ENCODE measurements at regions not wholly inside any gene's neighbourhood (a gene's known extent, or its start where the extent isn't known, plus 50 kb on each side); places are given as distances from the start of the nearest gene placed in this dataset.

- DNase-seq (ENCODE audit: low spot score), result no peak
Measured at GRCh38 chr1:14531519-14531918, 67.0 kb upstream of the KAZN start.

- DNase-seq (ENCODE audit: low spot score), result no peak
Measured at GRCh38 chr1:14535619-14536355, 62.7 kb upstream of the KAZN start.

DNA sequence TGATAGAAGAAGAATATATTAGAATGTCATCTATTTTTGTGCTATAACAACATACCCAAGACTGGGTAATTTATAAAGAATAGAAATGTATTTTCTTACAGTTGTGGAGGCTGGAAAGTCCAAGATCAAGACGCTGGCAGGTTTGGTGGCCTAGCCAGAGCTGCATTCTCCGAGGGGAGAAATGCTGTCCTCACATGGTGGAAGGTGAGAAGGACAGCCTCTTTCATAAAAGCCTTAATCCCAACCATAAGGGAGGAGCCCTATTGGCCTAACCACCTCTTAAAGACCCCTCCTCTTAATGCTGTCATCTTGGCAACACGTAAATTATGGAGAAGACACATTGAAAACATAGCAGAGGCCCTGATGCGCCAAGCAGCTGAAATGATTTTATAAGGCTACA is 60.1 kb upstream of the KAZN start:
- DNase-seq (ENCODE audit: low spot score), result no peak

DNA sequence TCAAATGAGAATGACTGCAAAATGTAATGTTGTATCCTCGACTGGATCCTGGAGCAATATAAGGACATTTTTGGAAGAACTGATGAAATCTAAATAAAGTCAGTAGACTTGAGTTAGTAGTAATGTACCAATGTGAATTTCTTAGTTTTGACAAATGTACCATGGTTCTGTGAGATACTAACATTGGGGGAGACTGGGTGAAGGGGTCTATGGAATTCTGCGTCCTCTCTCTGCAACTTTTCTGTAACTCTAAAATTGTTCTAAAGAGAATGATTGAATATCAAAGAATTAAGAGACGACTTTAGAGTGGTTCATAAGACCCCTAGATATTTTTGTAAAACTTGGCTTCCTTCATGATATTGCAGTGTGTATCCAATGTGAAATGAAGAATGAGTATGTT is 59.2 kb upstream of the KAZN start:
- no peak for DNase-seq (ENCODE audit: low spot score)

DNA sequence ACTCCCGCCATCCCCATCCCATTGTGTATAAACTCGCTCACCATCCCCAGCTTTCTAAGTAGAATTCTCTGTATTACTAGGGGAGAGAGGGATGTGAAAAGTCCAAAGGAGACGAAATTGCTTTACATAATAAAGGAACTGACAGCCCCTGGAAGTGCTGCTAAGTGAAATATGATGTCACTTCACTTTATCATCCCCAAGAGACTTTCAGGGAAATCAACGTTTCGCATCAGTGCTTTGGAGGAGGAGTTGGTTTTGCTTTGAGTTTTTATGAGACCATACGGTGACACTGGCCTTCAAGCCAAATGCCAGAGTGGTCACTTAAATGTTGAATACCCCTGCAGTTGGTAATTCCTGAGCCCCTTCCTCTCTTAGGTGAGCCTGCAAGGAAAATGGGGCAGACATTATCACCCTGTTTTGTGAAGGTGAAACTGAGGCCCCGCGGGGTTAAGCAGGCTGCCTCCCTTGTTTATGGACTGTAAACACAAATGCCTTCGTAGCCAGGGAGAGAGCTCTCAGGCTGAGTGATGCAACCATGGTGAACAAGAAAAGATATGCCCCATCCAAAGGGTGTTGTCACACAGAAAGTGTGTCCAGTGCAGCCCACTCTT is 58.4 kb upstream of the KAZN start:
- no peak for DNase-seq (ENCODE audit: low spot score)

- no peak for DNase-seq (ENCODE audit: low spot score)
Measured at GRCh38 chr1:14541348-14541747, 57.1 kb upstream of the KAZN start.

DNA sequence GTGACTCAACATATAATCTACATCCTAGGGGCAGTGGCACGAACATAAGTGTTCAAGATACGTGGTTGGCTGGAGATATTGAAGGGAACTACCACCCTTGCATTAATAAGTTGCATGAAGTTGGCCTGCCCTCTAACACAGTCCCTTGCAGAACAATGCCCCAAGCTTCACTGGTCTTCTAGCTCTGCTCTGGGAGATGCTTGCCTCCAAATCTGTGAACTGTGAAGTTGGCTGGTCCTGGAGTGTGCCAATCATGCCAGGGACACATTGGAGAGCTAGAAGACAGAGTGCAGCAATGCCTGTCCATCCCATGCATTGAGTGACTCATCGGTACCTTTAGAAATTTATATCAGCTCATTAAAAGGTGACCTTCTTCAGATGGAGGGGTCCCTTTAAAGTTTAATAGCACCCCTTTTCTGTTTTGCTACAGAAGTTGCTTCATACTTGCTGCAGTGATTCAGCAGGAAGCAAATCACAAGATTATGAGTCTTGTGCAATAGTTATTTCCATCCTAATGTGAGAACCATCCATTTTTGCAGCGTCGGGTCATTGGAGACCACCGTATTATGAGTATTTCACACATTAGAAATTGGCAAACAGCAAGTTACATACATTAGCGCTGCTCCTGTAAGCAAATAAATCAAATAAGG is 55.2 kb upstream of the KAZN start:
- DNase-seq (ENCODE audit: low spot score), result no peak

GRCh38 chr1:14544319-14544718 is 54.2 kb upstream of the KAZN start:
- no peak for DNase-seq (ENCODE audit: low spot score)

DNA sequence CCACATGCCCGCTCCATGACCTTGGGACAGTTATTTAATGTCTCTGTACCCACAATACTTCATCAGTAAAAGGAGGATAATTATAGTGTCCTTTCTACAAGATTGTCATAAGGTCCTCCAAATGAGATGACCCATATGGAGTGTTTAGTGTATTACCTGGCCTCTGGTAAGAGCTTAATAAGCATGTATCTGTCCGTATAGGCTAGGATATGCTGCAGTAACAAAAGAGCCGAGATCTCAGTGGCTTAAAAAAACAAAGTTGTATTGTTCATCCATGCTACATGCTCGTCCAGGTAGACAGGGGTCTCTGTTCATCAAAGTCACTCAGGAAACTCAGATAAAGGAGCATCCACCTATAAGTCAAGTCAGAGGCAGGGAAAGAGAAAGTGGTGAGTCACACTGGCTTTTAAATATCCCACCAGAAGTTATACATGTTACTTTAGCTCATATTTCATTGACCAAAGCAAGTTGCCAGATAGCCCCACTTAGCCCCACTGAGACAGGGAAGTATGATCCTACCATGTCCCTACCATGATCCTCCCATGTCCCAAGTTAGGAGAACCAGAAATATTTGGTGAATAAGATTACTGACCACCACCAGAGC is 53.0 kb upstream of the KAZN start:
- no peak for DNase-seq (ENCODE audit: low spot score)

- no peak for DNase-seq (ENCODE audit: low spot score)
Measured at GRCh38 chr1:14546416-14546815, 52.1 kb upstream of the KAZN start.

Data from cerebellar cortex (tissue), 1 donor.